Activated T-helper 1 cell treated with Interleukin-2 at 50 U/mL for 16 hours (primary cell): ENCODE measurements at regions not wholly inside any gene's neighbourhood (a gene's known extent, or its start where the extent isn't known, plus 50 kb on each side); places are given as distances from the start of the nearest gene placed in this dataset.

Experiments used
- DNase-seq: peaks from one replicate; pipeline ENCODE4 v3.0.0-alpha.2; 2020; ENCODE audit warnings: low read depth

- DNase-seq, result no peak
These were observed 1581.2 kb upstream of the TENM4 start for GRCh38 chr11:81022057-81022456.

DNA sequence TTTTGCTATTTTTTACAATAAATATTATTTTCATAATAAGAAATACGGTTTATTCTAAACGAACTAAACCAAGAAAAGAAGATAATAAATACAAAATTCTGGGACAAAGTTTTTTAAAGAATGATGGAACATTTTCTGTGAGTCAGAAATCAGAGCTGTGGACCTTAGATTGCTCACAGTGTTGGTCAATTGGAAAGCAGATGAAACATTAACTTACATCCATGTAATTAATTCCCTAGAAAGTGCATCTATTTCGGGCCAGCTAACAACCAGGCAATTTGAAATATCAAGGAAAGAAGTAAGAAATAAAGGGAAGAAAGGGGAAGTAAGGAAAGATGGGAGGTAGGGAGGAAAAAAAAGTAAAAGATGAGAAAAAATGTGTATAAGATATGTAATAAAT is 1569.8 kb upstream of the TENM4 start:
- DNase-seq, result no peak

- DNase-seq, result no peak
These were observed 1566.2 kb upstream of the TENM4 start for GRCh38 chr11:81007046-81007445.

- no peak for DNase-seq
These were observed 1564.8 kb upstream of the TENM4 start for GRCh38 chr11:81005595-81005994.

GRCh38 chr11:81004576-81004975 is 1563.7 kb upstream of the TENM4 start:
- DNase-seq, result no peak

DNA sequence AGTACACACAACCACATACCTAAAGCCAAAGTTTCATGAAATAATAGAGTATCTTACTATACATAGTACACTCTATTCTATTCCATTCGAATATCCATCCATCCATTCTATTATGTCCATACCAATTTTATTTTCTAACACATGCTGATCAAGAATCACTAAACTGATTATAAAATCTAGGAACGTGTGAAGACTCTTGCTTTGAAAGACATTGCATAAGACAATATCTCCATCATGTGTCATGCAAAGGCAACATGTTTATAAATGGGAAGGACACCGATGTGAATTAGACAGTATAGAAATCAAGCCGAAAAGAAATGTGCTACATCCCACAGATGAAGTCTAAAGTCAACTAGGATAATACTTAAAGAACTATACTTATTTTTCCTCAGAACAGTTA is 1561.5 kb upstream of the TENM4 start:
- no peak for DNase-seq

GRCh38 chr11:81000735-81001134 is 1559.9 kb upstream of the TENM4 start:
- DNase-seq, result no peak

DNA sequence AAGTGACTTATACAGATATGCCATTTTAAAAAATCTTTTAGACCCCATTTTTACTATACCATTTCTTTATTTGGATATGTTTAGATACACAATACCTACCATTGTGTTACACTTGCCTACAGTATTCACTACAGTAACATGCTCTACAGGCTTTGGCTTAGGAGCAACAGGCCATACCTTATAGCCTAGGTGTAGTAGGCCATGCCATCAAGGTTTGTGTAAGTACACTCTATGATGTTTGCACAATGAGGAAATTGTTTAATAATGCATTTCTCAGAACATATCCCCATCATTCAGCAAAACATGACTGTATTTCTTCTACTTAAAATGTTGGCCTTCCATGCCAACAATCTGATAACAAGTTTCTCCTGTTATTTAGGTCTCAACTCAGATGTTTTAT is 1559.5 kb upstream of the TENM4 start:
- no peak for DNase-seq

GRCh38 chr11:80995523-80995922 is 1554.7 kb upstream of the TENM4 start:
- no peak for DNase-seq

DNA sequence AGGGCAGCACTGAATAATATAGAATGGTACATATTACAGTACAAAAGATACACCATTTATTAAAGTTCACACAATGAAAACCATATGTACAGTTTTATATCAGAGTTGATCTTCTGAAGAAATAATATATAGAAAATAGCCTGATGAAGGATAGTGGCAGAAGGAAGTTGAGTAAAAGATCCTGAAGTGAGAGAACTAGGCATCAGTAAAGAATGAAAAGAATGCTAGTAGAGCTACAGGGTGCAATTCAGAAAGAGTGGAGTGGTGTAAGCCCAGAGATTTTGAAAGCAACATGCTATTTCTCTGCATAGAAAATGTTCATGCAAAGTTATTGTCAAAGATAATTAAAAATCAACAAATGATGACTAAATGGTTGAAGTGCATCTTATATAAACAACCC is 1552.7 kb upstream of the TENM4 start:
- no peak for DNase-seq

- no peak for DNase-seq
These were observed 1550.1 kb upstream of the TENM4 start for GRCh38 chr11:80990885-80991284.

- no peak for DNase-seq
These were observed 1546.3 kb upstream of the TENM4 start for GRCh38 chr11:80987171-80987570.

GRCh38 chr11:80986421-80987074 is 1545.7 kb upstream of the TENM4 start:
- DNase-seq, result no peak

DNA sequence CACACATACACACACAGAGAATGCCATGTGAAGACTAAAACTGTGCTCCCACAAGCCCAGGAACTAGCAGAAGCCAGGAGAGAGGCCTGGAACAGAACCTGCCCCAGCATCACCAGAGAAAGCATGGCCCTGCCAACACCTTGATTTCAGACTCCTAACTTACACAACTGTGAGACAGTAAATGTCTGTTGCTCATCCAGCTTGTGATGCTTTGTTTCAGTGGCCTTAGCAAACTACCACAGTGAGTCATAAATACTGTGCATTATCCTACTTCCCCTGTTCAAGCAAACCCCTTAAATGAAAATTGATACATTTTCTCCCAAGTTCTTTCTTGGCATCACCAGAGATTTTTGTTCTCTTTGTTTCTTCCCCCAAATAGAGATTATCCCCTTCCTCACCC is 1539.4 kb upstream of the TENM4 start:
- no peak for DNase-seq

DNA sequence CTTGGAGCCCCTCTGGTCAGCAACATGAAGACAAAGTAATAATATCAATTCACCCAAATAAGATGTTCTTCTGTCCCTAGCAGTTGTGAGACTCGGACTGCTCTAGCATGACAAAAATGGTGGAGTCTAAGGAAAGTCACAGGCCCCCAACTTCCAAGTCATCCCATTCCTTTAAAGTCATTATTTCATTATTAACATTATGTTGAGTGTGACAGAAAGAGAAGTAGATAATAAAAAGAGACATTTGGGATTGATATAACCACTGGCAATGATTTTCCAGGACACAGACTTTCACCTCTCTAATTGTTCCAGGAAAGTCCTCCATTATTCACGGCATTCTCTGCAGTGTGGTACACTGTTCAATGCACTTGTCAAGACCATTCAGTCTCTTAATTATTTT is 1533.0 kb upstream of the TENM4 start:
- no peak for DNase-seq

DNA sequence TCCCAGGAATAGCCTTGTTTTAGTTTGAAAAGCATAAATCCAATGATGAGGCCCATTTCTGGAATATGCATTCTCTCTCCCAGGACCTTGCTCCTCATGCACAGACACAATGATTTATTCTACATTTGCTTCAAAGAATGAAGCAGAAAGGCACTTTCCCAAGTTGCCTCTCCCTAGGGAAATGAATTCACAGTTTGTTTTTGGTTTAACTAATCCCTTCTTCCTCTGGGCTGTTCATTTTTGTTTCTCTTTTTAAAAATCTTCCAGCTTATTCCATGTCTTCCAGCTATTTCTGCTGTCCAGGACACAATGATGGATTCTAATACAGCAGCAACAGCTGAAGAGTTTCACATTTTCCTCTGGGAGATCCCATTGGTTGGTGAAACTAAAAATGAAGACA is 1529.2 kb upstream of the TENM4 start:
- DNase-seq, result no peak

- DNase-seq, result no peak
These were observed 1526.8 kb upstream of the TENM4 start for GRCh38 chr11:80967649-80968048.

DNA sequence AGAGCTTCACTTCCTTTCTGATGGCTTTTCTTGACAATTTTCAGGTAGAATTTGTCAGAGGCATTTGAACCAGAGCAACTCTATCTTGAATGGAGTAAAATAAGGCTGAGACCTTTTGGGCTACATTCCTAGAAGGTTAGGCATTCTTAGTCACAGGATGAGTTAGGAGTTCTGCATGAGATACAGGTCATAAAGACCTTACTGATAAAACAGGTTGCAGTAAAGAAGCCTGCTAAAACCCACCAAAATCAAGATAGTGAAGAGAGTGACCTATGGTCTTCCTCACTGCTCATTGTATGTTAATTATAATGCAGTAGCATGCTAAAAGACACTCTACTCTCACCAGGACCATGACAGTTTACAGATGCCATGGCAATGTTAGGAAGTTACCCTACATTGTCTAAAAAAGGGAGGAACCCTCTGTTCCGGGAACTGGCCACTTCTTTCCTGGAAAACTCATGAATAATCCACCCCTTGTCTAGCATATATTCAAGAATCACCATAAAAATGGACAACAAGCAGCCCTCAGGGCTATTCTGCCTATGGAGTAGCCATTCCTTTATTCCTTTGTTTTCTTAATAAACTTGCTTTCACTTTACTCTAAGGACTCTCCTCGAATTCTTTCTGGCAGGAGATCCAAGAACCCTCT is 1519.7 kb upstream of the TENM4 start:
- DNase-seq, result no peak

GRCh38 chr11:80959751-80960150 is 1518.9 kb upstream of the TENM4 start:
- DNase-seq, result no peak

- no peak for DNase-seq
These were observed 1518.2 kb upstream of the TENM4 start for GRCh38 chr11:80958987-80959386.

- no peak for DNase-seq
These were observed 1517.5 kb upstream of the TENM4 start for GRCh38 chr11:80958361-80958760.

DNA sequence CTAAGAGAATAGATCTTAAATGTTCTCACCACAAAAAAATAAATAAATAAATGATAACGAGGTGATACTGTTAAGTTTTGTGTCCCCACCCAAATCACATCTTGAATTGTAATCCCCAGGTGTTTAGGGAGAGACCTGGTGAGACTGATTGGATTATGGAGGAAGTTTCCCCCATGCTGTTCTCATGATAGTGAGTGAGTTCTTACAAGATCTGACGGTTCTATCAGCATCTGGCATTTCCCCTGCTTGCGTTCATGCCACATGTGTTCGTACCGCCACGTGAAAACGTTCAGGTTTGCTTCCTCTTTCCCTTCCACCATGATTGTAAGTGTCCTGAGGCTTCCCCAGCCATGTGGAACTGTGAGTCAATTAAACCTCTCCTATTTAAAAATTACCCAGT is 1514.8 kb upstream of the TENM4 start:
- DNase-seq, result no peak

DNA sequence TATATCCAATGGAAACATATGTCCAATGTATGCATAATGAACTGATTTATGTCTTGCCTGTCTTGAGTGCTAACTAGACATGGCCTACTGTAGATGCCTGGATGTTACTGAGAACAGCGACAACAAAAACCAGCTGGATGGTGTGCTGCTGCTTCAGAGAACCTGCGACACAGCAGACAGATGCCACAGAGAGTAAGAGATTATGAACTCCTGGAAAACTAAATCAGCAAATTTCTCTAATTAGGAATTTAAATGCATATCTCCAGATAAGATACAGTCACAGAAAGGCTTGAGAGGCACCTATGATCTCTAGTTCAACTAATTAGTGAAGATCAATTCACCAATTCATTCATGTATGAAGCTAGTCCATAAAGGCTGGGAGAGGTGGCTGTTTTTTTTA is 1508.0 kb upstream of the TENM4 start:
- no peak for DNase-seq

GRCh38 chr11:80944758-80945157 is 1503.9 kb upstream of the TENM4 start:
- no peak for DNase-seq
